GM18505 (cell line): ENCODE measurements at regions not wholly inside any gene's neighbourhood (a gene's known extent, or its start where the extent isn't known, plus 50 kb on each side); places are given as distances from the start of the nearest gene placed in this dataset.

ENCODE experiments used
- ATAC-seq: cut with Tn5 transposase; IDR thresholded peaks from one replicate; pipeline ENCODE4 v1.9.1; 2021; ENCODE audit not compliant: unreplicated experiment
- POLR2A ChIP-seq: IDR thresholded peaks from 4 replicates; pipeline ENCODE4 v1.6.1; 2011; ENCODE audit warnings: borderline replicate concordance; ENCODE audit not compliant: insufficient read depth, insufficient read length; ENCODE audit errors: extremely low read depth

DNA sequence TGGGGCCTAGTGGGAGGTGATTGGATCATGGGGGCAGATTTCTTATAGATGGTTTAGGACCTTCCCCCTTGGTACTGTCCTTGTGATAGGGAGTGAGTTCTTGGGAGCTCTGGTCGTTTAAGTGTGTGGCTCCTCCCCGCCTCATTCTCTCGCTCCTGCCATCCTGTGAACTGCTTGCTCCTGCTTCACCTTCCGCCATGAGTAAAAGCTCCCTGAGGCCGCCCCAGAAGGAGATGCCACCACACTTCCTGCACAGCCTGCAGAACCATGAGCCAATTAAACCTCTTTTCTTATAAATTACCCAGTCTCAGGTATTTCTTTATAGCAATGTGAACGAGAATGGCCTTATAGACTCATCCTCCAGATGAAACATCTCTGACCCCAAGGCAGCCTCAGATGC, 101.5 kb downstream of the KCNF1 start:
- no peak for ATAC-seq
- TF ChIP-seq POLR2A: no peak

DNA sequence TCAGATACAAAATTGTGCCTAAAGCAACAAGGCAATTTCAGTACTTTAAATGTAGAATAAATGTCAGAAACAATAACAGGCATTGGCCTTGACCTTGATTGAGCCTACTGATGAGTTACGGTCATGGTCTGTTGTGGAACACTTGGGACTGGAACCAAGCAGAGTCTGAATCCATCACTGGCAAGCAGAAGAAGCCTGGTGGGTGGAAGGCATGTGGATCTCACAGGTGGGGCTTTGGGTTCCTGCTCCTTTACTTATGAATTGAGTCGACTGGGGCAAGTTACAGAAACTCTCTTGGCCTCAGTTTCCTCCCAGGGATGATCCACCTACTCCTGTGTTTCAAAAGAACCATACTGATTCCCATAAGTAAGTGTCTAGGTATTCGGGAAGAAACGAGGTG, 102.3 kb downstream of the KCNF1 start:
- TF ChIP-seq POLR2A: no peak
- ATAC-seq: no peak

DNA sequence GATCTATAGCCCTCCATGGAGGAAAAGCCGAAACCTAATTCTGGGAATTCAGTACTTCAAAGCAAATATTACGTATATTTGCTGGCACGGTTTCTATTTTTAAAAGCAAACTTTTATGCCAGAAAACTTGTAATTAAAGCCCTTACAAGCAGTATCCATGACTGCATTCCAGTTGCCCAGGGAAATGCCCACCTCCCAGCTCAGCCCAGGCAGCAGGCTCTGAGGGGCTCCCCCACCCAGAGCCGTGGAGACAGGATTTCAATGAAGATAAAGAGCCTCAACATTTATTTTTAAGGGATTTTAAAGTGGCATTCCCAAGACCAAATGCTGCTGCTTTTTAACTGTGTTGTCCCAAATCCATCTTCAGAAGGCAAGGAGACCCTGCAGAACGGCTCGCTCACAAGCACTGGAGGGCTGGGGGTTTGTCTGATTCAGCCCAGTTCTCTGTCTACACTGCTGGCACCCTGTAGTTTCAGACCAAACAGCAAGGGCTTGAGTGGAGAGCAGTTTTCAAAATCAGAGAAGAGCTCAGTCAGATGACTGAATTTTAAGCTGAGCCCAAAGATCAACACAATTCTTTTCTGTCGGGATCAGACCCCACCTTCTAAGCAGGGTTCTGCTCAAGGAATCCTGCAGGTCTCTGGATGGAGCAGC, 105.1 kb downstream of the KCNF1 start:
- TF ChIP-seq POLR2A: no peak
- ATAC-seq: no peak

DNA sequence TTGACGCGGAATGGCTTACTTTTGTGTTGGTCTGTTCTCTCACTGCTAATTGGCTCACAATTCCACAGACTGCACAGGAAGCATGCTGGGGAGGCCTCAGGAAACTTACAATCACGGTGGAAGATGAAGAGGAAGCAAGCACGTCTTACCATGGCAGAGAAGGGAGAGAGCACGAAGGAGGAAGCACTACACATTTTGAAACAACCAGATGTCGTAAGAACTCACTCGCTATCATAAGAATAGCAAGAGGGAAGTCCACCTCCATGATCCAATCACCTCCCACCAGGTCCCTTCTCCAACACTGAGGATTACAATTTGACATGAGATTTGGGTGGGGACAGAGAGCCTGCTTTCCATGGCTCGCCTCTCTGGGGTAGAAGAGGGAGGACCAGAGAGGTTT, 106.2 kb downstream of the KCNF1 start:
- ATAC-seq: no peak
- TF ChIP-seq POLR2A: no peak

DNA sequence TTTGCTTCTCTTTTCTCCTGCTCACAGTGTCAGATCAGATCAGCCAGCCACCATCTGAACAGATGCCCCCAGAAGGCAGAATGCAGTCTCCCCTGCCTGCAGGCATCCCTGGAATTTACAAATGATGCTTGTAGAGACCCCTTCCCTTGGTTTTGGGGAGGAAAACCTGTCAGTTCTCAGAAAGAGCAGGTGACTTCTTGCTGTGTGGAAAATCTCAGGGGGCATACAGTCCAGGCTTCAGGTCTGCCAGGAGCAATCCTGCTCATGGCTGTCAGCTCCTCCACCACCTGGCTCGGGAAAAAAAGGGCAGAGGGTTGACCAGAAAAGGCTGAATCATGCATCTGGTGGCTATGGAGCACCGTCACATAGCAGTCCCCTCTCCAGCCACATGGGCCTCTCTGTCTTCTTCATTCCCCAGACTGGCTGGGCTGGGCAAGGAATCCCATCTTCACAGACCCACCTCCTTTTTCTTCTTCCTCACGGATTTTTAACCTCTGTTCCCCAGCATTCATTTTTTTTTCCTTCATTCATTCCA, 107.0 kb downstream of the KCNF1 start:
- no peak for ATAC-seq

DNA sequence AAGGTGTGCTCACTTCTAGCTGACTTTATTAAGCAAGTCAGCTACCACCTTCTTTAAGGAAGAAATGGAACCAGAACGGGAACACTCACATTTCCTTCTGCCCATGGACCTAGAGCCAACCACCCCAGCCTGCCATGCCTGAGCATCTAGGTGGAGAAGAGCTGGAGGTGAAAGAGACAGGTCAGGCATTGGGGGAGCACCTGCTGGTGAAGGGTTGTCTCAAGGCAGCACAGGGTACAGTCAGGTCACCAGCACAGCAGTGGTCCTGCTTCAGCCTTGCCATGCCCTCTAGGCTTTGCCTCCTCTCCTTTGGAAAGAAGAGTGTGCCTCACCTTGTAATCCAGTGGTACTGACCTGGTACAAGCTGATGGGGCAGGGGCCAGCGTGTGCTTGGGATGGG, 107.9 kb downstream of the KCNF1 start:
- TF ChIP-seq POLR2A: no peak
- ATAC-seq: no peak

More for the DNA sequence above, 107.0 kb downstream of the KCNF1 start:
- TF ChIP-seq POLR2A: no peak

DNA sequence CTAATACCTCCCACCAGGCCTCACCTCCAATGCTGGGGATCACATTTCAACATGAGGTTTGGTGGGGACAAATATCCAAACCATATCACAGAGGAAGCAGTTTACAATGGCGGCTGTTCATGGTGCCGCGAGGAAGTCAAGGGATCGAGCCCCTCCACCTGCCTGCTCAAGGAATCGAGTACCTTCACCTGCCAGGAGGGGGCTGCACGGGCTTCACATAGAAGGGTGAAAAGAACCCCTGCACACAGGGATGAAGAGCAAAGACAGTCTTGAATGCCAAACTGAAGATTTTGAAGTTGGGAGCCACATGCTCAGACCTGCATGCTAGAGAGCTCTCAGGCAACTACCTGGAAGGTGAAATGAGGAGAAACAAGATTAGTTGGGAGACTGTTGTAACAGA, 110.3 kb downstream of the KCNF1 start:
- no peak for ATAC-seq
- TF ChIP-seq POLR2A: no peak

DNA sequence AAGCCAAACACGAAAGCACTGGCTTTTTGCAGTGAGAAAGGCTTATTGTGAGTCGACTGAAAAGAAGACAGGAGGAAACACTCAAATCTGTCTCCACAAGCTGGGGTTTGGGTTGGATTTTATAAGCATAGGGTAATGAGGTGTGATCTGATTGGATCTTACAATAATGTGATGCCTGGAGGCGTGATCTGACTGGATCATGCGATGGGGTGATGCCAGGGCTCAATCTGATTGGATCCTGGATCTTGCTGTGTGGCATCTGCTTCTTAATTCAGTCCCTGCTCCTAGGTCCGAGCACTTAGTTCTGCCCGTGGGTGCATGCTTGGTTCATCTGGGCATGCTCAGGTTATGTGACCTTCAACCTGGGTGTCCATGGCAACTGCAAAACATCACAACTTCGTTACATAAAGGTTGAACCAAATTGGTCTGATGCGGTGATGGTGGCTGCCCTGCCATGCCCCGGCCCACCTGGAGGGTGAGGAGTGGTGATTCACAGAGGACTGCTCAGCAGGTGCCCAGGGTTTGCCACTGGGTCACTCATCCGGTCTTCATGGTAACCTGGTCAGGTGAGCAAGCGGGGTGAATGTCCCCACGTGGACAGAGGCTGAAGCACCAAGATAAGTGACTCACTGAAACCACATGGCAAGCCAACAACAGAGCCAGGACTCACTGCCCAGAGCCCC, 111.0 kb downstream of the KCNF1 start:
- no peak for TF ChIP-seq POLR2A
- no peak for ATAC-seq

DNA sequence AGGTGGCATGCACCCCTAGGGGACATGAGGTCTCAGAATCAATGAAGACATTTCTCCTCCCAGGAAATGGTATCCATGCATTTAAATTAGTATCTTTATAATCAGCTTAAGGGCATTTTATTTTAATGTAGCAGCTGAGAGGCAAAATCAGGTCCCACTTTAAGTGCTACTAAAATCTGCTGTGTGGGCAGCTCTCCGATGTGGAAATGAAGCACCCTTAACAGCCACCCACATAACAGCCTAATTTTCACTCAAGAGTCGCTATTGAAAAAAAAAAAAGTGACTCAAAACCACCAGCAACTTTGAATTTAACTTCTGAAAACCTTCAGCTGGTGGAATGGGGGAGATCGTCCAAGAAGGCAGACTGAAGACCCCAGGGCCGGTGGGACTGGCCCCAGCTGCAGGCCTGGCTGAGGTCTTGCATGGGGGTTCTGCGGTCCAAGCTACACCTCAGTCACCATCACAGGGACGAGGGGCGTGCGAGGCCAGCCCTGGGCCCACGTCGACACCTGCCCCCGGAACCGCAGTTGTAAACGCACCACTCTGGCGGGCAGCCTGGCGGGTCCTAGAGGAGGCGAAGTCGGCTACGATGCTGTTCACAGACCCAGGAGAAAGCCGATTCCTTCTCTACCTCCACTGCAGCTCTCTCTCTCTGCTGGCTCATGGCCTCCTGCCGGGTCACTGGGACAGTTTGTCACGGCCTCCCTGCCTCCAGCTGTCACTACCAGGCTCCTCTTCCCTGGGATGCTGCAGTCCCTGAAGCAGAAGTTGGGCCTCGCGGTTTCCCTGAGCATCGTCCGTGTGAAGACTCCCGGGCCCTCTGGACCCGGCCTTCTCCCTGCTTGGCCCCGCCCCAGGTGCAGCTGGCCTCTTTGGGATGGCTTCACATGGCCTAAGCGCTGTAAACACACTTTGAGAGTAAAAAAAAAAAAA, 111.9 kb downstream of the KCNF1 start:
- TF ChIP-seq POLR2A: no peak
- no peak for ATAC-seq

DNA sequence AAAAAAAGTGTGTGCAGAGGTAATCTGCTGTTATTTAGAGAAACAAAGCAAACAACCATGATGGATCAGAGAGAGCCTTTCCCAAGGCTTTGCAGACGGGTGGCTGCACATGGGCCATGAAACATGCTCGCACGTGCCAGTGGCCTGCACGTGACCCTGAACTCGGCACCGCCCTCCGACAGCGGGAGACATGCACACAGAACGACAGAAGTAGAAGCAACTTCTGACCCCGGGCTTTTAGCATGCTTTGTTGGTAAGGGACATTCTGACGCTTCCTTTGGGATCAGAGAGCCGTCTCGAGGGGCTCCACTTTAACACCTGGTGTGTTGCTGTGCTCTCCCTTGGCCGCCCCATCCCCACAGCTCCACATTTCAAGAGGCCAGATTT, 112.5 kb downstream of the KCNF1 start:
- no peak for ATAC-seq
- no peak for TF ChIP-seq POLR2A

DNA sequence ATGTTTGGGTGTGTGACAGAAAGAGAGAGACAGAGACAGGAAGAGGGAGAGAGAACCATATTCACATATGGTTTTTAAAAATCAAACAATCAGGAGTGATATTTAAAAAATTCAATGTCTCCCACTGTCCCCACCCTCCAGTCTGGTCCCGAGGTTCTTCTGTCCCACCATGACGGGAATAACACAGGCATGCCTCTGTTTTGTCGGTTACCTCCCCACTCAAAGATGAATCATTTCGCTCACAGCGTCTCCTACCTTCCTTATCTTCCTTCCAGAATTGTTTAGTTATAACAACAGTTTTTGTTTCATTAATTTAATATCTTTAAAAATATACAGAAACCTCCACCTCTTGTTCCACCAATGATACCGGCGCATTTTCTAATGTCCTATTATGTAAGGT, 113.0 kb downstream of the KCNF1 start:
- ATAC-seq: no peak
- no peak for TF ChIP-seq POLR2A

DNA sequence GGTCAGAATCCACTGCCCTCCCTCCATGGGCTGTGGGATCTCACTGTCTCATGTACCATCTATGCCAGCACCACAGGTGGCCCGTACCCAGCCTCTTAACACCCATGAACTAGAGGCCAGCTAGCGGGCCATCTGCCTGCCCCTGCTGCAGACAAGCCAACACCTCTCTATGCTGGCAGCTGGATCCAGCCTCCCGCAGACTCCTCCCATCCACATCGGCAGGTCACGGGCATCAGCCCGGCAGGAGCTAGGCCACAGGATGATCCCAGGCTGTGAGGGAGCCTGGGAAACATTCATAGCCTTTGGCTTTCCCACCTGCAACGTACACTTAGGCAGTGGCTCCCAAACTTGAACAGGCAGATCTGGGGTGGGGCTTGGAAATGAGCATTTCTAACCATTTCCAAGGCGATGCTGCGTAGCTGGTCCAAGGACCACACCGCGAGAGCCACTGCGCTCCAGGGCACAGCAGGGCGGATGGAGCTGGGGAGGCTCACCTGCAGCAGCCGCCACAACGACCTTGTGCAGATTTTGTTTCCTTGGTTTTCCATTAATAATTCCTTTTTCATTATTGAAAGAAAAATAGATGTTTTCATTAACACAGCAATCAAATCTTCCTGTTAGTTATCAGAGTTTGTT, 114.7 kb downstream of the KCNF1 start:
- ATAC-seq: no peak
- TF ChIP-seq POLR2A: no peak

DNA sequence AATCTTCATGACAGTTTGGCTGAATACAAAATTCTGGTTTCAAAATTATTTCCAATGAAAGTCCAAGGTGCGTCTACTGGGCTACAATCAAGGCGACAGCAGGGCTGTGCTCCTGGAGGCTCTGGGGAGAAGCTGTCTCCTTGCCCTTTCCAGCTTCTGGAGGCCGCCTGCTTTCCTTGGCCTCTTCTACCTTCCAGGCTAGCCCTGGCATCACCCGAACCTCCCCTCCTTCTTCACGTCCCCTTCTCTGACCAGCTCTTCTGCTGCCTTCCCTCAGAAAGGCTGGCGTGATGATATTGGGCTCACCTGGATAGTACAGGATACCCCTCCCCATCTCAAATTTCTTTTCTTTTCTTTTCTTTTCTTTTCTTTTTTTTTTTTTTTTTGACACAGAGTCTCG, 115.5 kb downstream of the KCNF1 start:
- no peak for TF ChIP-seq POLR2A
- ATAC-seq: no peak
